MCF 10A (cell line): ENCODE measurements at regions not wholly inside any gene's neighbourhood (a gene's known extent, or its start where the extent isn't known, plus 50 kb on each side); places are given as distances from the start of the nearest gene placed in this dataset.
"Not testable (repeated sequence)": the region's sequence is repeated elsewhere in the genome, so short reads cannot be mapped to it uniquely, and the experiment has no call there.

Experiments used
- BruUV-seq: library from RNA; stranded (reverse); fragments of 400-500 nt; replicated peaks from 2 replicates; lab custom pipeline; 2021; lab: Mats Ljungman, UMichigan
- CTCF ChIA-PET: fragments of 300-600 bp; sonication (Branson Sonifier 250); formaldehyde crosslinking; extraction: SDS; loops from one replicate; lab custom pipeline; 2021; ENCODE audit warnings: antibody characterized with exemption, inconsistent platforms; lab: Yijun Ruan, JAX
- POLR2A ChIA-PET: fragments of 300-600, 350-650 bp; sonication (Branson Sonifier 250); formaldehyde crosslinking; extraction: SDS; loops from one replicate; lab custom pipeline; 2020; ENCODE audit warnings: antibody characterized with exemption, inconsistent platforms; lab: Yijun Ruan, JAX
- DNase-seq: peaks from one replicate; pipeline ENCODE4 v3.0.0-alpha.2; 2018; ENCODE audit not compliant: unreplicated experiment
- H3K27ac Mint-ChIP-seq: one replicate; pipeline ENCODE4 v1.8.0; 2022; ENCODE audit warnings: mild to moderate bottlenecking, low read depth, mixed read lengths; ENCODE audit not compliant: unreplicated experiment
- H3K27me3 Mint-ChIP-seq: one replicate; pipeline ENCODE4 v1.8.0; 2022; ENCODE audit warnings: mixed read lengths; ENCODE audit not compliant: insufficient read depth, unreplicated experiment
- H3K36me3 Mint-ChIP-seq: one replicate; pipeline ENCODE4 v1.8.0; 2022; ENCODE audit warnings: mild to moderate bottlenecking, moderate library complexity, mixed read lengths; ENCODE audit not compliant: insufficient read depth, unreplicated experiment
- H3K4me1 Mint-ChIP-seq: one replicate; pipeline ENCODE4 v1.8.0; 2022; ENCODE audit warnings: mixed read lengths; ENCODE audit not compliant: insufficient read depth, unreplicated experiment
- H3K4me3 Mint-ChIP-seq: one replicate; pipeline ENCODE4 v1.8.0; 2022; ENCODE audit warnings: mild to moderate bottlenecking, moderate library complexity, mixed read lengths; ENCODE audit not compliant: unreplicated experiment
- H3K9me3 Mint-ChIP-seq: one replicate; pipeline ENCODE4 v1.8.0; 2022; ENCODE audit warnings: mixed read lengths; ENCODE audit not compliant: unreplicated experiment
- intact Hi-C: fragments of 100-400 bp; cut with micrococcal nuclease; formaldehyde crosslinking; loops from 2 replicates; pipeline ENCODE4 v1.14.1; 2022
- TF ChIP-seq, protein P1 (sequence below): fragments of 200-600 bp; IDR thresholded peaks from one replicate; pipeline ENCODE4 v1.8.0; 2022; ENCODE audit warnings: antibody characterized with exemption, mild to moderate bottlenecking; ENCODE audit not compliant: unreplicated experiment

- H3K27me3 Mint-ChIP-seq: peaks cover 56% of the 10 kb centered on the region
- BruUV-seq: no TSS peak
- TF ChIP-seq, protein P1, sequence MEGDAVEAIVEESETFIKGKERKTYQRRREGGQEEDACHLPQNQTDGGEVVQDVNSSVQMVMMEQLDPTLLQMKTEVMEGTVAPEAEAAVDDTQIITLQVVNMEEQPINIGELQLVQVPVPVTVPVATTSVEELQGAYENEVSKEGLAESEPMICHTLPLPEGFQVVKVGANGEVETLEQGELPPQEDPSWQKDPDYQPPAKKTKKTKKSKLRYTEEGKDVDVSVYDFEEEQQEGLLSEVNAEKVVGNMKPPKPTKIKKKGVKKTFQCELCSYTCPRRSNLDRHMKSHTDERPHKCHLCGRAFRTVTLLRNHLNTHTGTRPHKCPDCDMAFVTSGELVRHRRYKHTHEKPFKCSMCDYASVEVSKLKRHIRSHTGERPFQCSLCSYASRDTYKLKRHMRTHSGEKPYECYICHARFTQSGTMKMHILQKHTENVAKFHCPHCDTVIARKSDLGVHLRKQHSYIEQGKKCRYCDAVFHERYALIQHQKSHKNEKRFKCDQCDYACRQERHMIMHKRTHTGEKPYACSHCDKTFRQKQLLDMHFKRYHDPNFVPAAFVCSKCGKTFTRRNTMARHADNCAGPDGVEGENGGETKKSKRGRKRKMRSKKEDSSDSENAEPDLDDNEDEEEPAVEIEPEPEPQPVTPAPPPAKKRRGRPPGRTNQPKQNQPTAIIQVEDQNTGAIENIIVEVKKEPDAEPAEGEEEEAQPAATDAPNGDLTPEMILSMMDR: no peak
- ChIA-PET POLR2A (no interaction called here), CTCF (no interaction called here)
- no peaks in the 10 kb centered on the region for H3K4me1 Mint-ChIP-seq
- H3K9me3 Mint-ChIP-seq: no peaks in the 10 kb centered on the region
- H3K36me3 Mint-ChIP-seq: no peaks in the 10 kb centered on the region
- no peak overlapping the region for H3K27ac Mint-ChIP-seq
- no peak for DNase-seq
- intact Hi-C loops: no loop called here
- no peak overlapping the region for H3K4me3 Mint-ChIP-seq
These were observed 536.5 kb upstream of the CRIM1 start for GRCh38 chr2:35819033-35819432.

GRCh38 chr2:35818359-35818758 is 537.2 kb upstream of the CRIM1 start:
- H3K9me3 Mint-ChIP-seq, POLR2A ChIA-PET, DNase-seq, CTCF ChIA-PET, BruUV-seq, intact Hi-C loops, H3K4me1 Mint-ChIP-seq, H3K4me3 Mint-ChIP-seq, H3K36me3 Mint-ChIP-seq, H3K27ac Mint-ChIP-seq: not testable (repeated sequence)
- peaks cover 61% of the 10 kb centered on the region for H3K27me3 Mint-ChIP-seq

DNA sequence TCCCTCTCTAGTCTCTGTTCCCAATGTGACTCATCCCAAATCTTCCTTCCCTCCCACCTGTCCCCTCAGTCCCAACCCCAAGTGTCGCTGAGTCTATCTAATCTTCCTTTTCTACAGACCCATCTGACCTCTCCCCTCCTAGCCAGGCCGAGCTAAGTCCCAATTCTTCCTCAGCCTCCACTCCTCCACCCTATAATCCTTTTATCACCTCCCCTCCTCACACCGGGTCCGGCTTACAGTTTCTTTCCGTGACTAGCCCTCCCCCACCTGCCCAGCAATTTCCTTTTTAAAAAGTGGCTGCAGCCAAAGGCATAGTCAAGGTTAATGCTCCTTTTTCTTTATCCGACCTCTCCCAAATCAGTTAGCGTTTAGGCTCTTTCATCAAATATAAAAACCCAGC is 541.0 kb upstream of the CRIM1 start:
- BruUV-seq, POLR2A ChIA-PET, CTCF ChIA-PET, H3K36me3 Mint-ChIP-seq, H3K27ac Mint-ChIP-seq, H3K4me1 Mint-ChIP-seq, intact Hi-C loops, H3K4me3 Mint-ChIP-seq, DNase-seq, H3K9me3 Mint-ChIP-seq: not testable (repeated sequence)
- peaks cover 65% of the 10 kb centered on the region for H3K27me3 Mint-ChIP-seq

DNA sequence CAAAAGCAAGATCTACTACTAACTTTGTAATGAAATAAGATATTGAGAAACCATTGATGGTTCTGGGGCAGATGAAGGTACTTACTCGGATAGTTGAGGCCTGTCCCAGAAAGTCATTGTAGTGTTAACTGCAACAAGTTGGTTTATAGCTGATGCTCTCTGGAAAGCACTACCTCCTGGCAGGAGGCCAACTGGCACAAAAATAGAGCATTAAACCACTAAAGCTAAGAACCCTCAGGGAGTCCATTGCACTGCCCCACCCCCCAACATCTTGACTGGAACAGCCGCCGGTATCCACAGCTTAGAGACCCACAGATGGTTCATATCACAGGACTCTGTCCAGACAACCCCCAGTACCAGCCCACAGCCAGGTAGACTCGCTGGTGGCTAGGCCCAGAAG is 552.5 kb upstream of the CRIM1 start:
- ChIA-PET CTCF (no interaction called here), POLR2A (no interaction called here)
- peaks cover 15% of the 10 kb centered on the region for H3K27me3 Mint-ChIP-seq
- TF ChIP-seq, protein P1: no peak
- no peaks in the 10 kb centered on the region for H3K9me3 Mint-ChIP-seq
- BruUV-seq: no TSS peak
- no peak overlapping the region for H3K4me3 Mint-ChIP-seq
- no peaks in the 10 kb centered on the region for H3K36me3 Mint-ChIP-seq
- intact Hi-C loops: no loop called here
- H3K4me1 Mint-ChIP-seq: no peaks in the 10 kb centered on the region
- DNase-seq: peak; percentile 17
- no peak overlapping the region for H3K27ac Mint-ChIP-seq

DNA sequence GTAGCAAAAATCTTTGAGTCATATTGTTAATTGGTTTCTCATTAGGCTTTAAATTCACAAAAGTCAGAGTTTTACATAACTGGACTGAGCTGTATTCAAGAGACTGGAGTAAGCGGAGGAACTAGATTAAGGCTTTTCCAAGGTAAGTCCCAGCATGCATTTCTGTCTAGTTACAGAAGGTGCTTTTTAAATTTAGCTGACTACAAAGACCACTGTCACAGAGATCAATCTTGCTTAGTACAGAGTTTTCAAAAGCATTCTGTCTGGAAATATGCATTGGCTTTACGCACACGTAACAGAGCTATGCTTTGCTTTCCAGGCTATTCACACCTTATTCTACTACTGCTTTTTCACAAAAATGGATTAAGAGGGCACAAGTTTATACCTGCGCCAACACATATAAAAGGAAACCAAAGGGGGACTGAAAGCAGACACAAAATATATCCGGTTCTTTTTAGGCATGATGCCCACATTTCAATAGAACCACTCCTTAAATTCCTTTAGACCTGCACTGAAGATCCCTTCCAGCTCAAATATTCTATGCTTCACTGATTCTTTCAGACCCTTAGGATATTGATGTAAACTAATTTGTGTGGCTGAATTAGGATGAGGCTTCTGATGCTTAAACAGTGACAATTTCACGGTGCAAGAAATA is 560.7 kb upstream of the CRIM1 start:
- TF ChIP-seq, protein P1: no peak
- intact Hi-C loops: no loop called here
- ChIA-PET POLR2A (no interaction called here), CTCF (no interaction called here)
- Mint-ChIP-seq H3K27ac (no peak overlapping the region), H3K4me3 (no peak overlapping the region), H3K9me3 (no peaks in the 10 kb centered on the region), H3K36me3 (no peaks in the 10 kb centered on the region), H3K4me1 (peaks cover 5% of the 10 kb centered on the region), H3K27me3 (peaks cover 26% of the 10 kb centered on the region)
- BruUV-seq: no TSS peak
- DNase-seq: peak; percentile 1
